PC-9 (cell line): ENCODE measurements at regions not wholly inside any gene's neighbourhood (a gene's known extent, or its start where the extent isn't known, plus 50 kb on each side); places are given as distances from the start of the nearest gene placed in this dataset.
"Not testable (repeated sequence)": the region's sequence is repeated elsewhere in the genome, so short reads cannot be mapped to it uniquely, and the experiment has no call there.

ENCODE experiments used
- BruUV-seq: library from RNA; stranded (reverse); fragments of 400-500 nt; replicated peaks from 2 replicates; lab custom pipeline; 2021; lab: Mats Ljungman, UMichigan
- CTCF ChIA-PET: fragments of 300-600 bp; sonication (Branson Sonifier 250); formaldehyde crosslinking; loops from one replicate; lab custom pipeline; 2022; ENCODE audit warnings: antibody characterized with exemption; lab: Charles Lee
- POLR2A ChIA-PET: fragments of 300-600 bp; sonication (Branson Sonifier 250); formaldehyde crosslinking; loops from one replicate; lab custom pipeline; 2022; ENCODE audit warnings: antibody characterized with exemption; ENCODE audit not compliant: unreplicated experiment; lab: Charles Lee
- DNase-seq, 2 experiments: peaks; one replicate each; pipeline versions ENCODE4 v3.0.0 to v3.0.0-alpha.2; 2015 to 2022; ENCODE audit warnings: mixed read lengths in 1 of 2
- H2AFZ ChIP-seq: fragments of 200-600 bp; sonication (generic); 2 replicates; pipeline ENCODE4 v1.8.1; 2017; ENCODE audit warnings: antibody characterized with exemption
- H3F3A ChIP-seq: fragments of 200-600 bp; sonication (generic); 2 replicates; pipeline ENCODE4 v1.8.1; 2017; ENCODE audit warnings: antibody characterized with exemption, mild to moderate bottlenecking, low read depth; ENCODE audit not compliant: insufficient read depth
- H3K27ac ChIP-seq: fragments of 200-600 bp; sonication (generic); 2 replicates; pipeline ENCODE4 v1.6.1; 2016; ENCODE audit warnings: mixed run types
- H3K27me3 ChIP-seq: fragments of 200-600 bp; sonication (generic); 2 replicates; pipeline ENCODE4 v1.6.1; 2016; ENCODE audit warnings: low read depth, mixed run types; ENCODE audit not compliant: insufficient read depth
- H3K36me3 ChIP-seq: fragments of 200-600 bp; sonication (generic); 2 replicates; pipeline ENCODE4 v1.6.1; 2016; ENCODE audit warnings: low read depth, mixed run types
- H3K4me1 ChIP-seq: fragments of 200-600 bp; sonication (generic); replicated peaks from 2 replicates; pipeline ENCODE4 v1.6.1; 2016; ENCODE audit warnings: mixed run types; ENCODE audit not compliant: insufficient read depth
- H3K4me2 ChIP-seq: fragments of 200-600 bp; sonication (generic); 2 replicates; pipeline ENCODE4 v1.6.1; 2017; ENCODE audit warnings: mixed run types
- H3K4me3 ChIP-seq: fragments of 200-600 bp; sonication (generic); 2 replicates; pipeline ENCODE4 v1.6.1; 2016; ENCODE audit warnings: mixed run types
- H3K79me2 ChIP-seq: fragments of 200-600 bp; sonication (generic); 2 replicates; pipeline ENCODE4 v1.6.1; 2017; ENCODE audit warnings: low read depth, mixed run types
- H3K9me2 ChIP-seq: fragments of 200-600 bp; sonication (generic); 2 replicates; pipeline ENCODE4 v1.8.1; 2017; ENCODE audit warnings: mild to moderate bottlenecking; ENCODE audit not compliant: insufficient read depth
- H3K9me3 ChIP-seq: fragments of 200-600 bp; sonication (generic); 2 replicates; pipeline ENCODE4 v1.8.1; 2016; ENCODE audit warnings: low read depth; ENCODE audit not compliant: insufficient read depth
- H4K20me1 ChIP-seq: fragments of 200-600 bp; sonication (generic); 2 replicates; pipeline ENCODE4 v1.8.1; 2017; ENCODE audit not compliant: insufficient read depth
- CTCF ChIP-seq: fragments of 200-600 bp; sonication (generic); conservative IDR thresholded peaks from 2 replicates; pipeline ENCODE4 v1.6.1; 2017; ENCODE audit warnings: mixed run types, antibody characterized with exemption, mild to moderate bottlenecking, moderate library complexity
- EZH2 ChIP-seq: fragments of 200-600 bp; sonication (generic); IDR thresholded peaks from 2 replicates; pipeline ENCODE4 v1.8.0; 2017; ENCODE audit warnings: antibody characterized with exemption, low read depth
- intact Hi-C: fragments of 100-400 bp; cut with micrococcal nuclease; formaldehyde crosslinking; loops from one replicate; pipeline ENCODE4 v1.10.0; 2022; ENCODE audit not compliant: unreplicated experiment

GRCh38 chr6:84635081-84635761 lies 129.2 kb downstream of the TBX18 start:
- no peaks in the 10 kb centered on the region for H4K20me1 ChIP-seq
- no peaks in the 10 kb centered on the region for H3K9me3 ChIP-seq
- ChIA-PET CTCF (no interaction called here), POLR2A (no interaction called here)
- 0 out of 2 replicates have a peak overlapping the region, but pooled peaks have one; percentile 10 for H3K4me2 ChIP-seq
- H3K9me2 ChIP-seq, result no peaks in the 10 kb centered on the region
- H3K36me3 ChIP-seq, result no peaks in the 10 kb centered on the region
- no peak overlapping the region for H3K4me3 ChIP-seq
- no peaks in the 10 kb centered on the region for H3F3A ChIP-seq
- TF ChIP-seq EZH2 (no peak), CTCF (no peak)
- H3K4me1 ChIP-seq, result peaks cover 16% of the 10 kb centered on the region; the same call in 1 of the 2 replicates
- no peaks in the 10 kb centered on the region for H3K27me3 ChIP-seq
- no peaks in the 10 kb centered on the region for H3K79me2 ChIP-seq
- intact Hi-C loops, result loop anchor here (1.0 to 10.0 kb wide), 3 partner anchors 10 to 110 kb away; no protein-coding TSS in a partner anchor
- no TSS peak for BruUV-seq
- peak; percentile 37 to 65 for DNase-seq
- H2AFZ ChIP-seq, result peak overlapping the region; percentile 62; the same call in 1 of the 2 replicates
- H3K27ac ChIP-seq, result peak overlapping the region; percentile 43; the same call in 1 of the 2 replicates

- H3K36me3 ChIP-seq, result no peaks in the 10 kb centered on the region
- no peaks in the 10 kb centered on the region for H3K79me2 ChIP-seq
- H4K20me1 ChIP-seq, result no peaks in the 10 kb centered on the region
- H2AFZ ChIP-seq, result no peak overlapping the region
- peaks cover 8% of the 10 kb centered on the region; the same call in 1 of the 2 replicates for H3K4me1 ChIP-seq
- H3F3A ChIP-seq, result no peaks in the 10 kb centered on the region
- no TSS peak for BruUV-seq
- ChIA-PET CTCF (no interaction called here), POLR2A (no interaction called here)
- H3K9me3 ChIP-seq, result no peaks in the 10 kb centered on the region
- no peak overlapping the region for H3K4me2 ChIP-seq
- H3K27ac ChIP-seq, result no peak overlapping the region
- no peak for TF ChIP-seq CTCF
- TF ChIP-seq EZH2, result no peak
- no peaks in the 10 kb centered on the region for H3K9me2 ChIP-seq
- no peak overlapping the region for H3K4me3 ChIP-seq
- no peaks in the 10 kb centered on the region for H3K27me3 ChIP-seq
- intact Hi-C loops, result loop anchor here (10.0 kb wide), 1 partner anchor 111 kb away; no protein-coding TSS in a partner anchor
- DNase-seq, result no peak
Measured at GRCh38 chr6:84633771-84634170, 130.6 kb downstream of the TBX18 start.

GRCh38 chr6:84626527-84626926 lies 137.9 kb downstream of the TBX18 start:
- DNase-seq, result peak in 1 of 2 experiments; percentile 58
- POLR2A ChIA-PET, CTCF ChIA-PET, BruUV-seq, H3K9me3 ChIP-seq, H3K27me3 ChIP-seq, H3K9me2 ChIP-seq, H4K20me1 ChIP-seq, H3F3A ChIP-seq, intact Hi-C loops: not testable (repeated sequence)
- H3K79me2 ChIP-seq, result peaks cover 21% of the 10 kb centered on the region; the same call in 1 of the 2 replicates
- H3K36me3 ChIP-seq, result peaks cover 14% of the 10 kb centered on the region; the same call in 1 of the 2 replicates
- peak overlapping the region; percentile 88 for H3K4me2 ChIP-seq
- peak overlapping the region; percentile 86 for H2AFZ ChIP-seq
- H3K4me1 ChIP-seq, result peaks cover 14% of the 10 kb centered on the region; the same call in 1 of the 2 replicates
- H3K27ac ChIP-seq, result peak overlapping the region; percentile 67
- H3K4me3 ChIP-seq, result peak overlapping the region; percentile 86
